Naive thymus-derived CD4-positive, alpha-beta T cell (primary cell): ENCODE measurements at regions not wholly inside any gene's neighbourhood (a gene's known extent, or its start where the extent isn't known, plus 50 kb on each side); places are given as distances from the start of the nearest gene placed in this dataset.

Experiments
- ATAC-seq: fragments of 150-1000 bp; cut with Tn5 transposase; 2 replicates; pipeline ENCODE4 v1.10.0; 2021; ENCODE audit warnings: mild to moderate bottlenecking, moderate library complexity
- CTCF ChIA-PET: fragments of 350-600 bp; sonication (Branson Sonifier 250); formaldehyde crosslinking; loops from one replicate; lab custom pipeline; 2021; ENCODE audit warnings: antibody characterized with exemption; lab: Charles Lee
- POLR2A ChIA-PET: fragments of 350-600 bp; sonication (Branson Sonifier 250); formaldehyde crosslinking; loops from one replicate; lab custom pipeline; 2021; ENCODE audit warnings: antibody characterized with exemption, inconsistent platforms; lab: Charles Lee
- DNase-seq, 9 donors: peaks; one replicate each; pipeline versions ENCODE4 v3.0.0 to v3.0.0-alpha.2; 2020 to 2022; ENCODE audit warnings: mixed read lengths in 1 of 9
- H3K27ac ChIP-seq: one replicate; pipeline ENCODE4 v1.7.0; 2013; ENCODE audit warnings: mild to moderate bottlenecking, low read depth, low read length, moderate library complexity
- H3K27me3 ChIP-seq, 2 donors: one replicate each; pipeline ENCODE4 v1.7.0; 2013; ENCODE audit warnings: low read length in 2 of 2, mild to moderate bottlenecking in 2 of 2, moderate library complexity in 2 of 2; ENCODE audit not compliant: control insufficient read depth in 2 of 2, insufficient read depth in 2 of 2
- H3K36me3 ChIP-seq, 3 experiments: 1 replicate in 2 of 3; 2 replicates in 1 of 3; pipeline ENCODE4 v1.7.0; 2013; ENCODE audit warnings: low read length in 3 of 3, mild to moderate bottlenecking in 3 of 3, moderate library complexity in 1 of 3; ENCODE audit not compliant: insufficient read depth in 3 of 3, control insufficient read depth in 2 of 3
- H3K4me1 ChIP-seq, 2 donors: one replicate each; pipeline ENCODE4 v1.7.0; 2013; ENCODE audit warnings: low read length in 2 of 2, mild to moderate bottlenecking in 2 of 2, moderate library complexity in 1 of 2; ENCODE audit not compliant: control insufficient read depth in 2 of 2, insufficient read depth in 2 of 2
- H3K4me3 ChIP-seq: 2 replicates; pipeline ENCODE4 v1.7.0; 2013; ENCODE audit warnings: mild to moderate bottlenecking, low read length
- H3K9me3 ChIP-seq, 3 experiments: 1 replicate in 2 of 3; 2 replicates in 1 of 3; pipeline ENCODE4 v1.7.0; 2013; ENCODE audit warnings: low read length in 3 of 3; ENCODE audit not compliant: control insufficient read depth in 2 of 3
- H3K27ac Mint-ChIP-seq, 9 donors: one replicate each; pipeline ENCODE4 v1.8.0; 2020 to 2022; ENCODE audit warnings: mixed read lengths in 9 of 9, mild to moderate bottlenecking in 8 of 9, moderate library complexity in 5 of 9, inconsistent platforms in 2 of 9
- H3K27me3 Mint-ChIP-seq, 5 donors: one replicate each; pipeline ENCODE4 v1.8.0; 2021 to 2022; ENCODE audit warnings: mixed read lengths in 5 of 5, mild to moderate bottlenecking in 1 of 5
- H3K36me3 Mint-ChIP-seq, 5 donors: one replicate each; pipeline ENCODE4 v1.8.0; 2020 to 2022; ENCODE audit warnings: mixed read lengths in 5 of 5, mild to moderate bottlenecking in 3 of 5, inconsistent platforms in 1 of 5
- H3K4me1 Mint-ChIP-seq, 7 donors: one replicate each; pipeline ENCODE4 v1.8.0; 2020 to 2022; ENCODE audit warnings: mixed read lengths in 7 of 7, mild to moderate bottlenecking in 3 of 7, inconsistent platforms in 1 of 7
- H3K4me3 Mint-ChIP-seq, 10 donors: one replicate each; pipeline ENCODE4 v1.8.0; 2020 to 2022; ENCODE audit warnings: mild to moderate bottlenecking in 10 of 10, mixed read lengths in 10 of 10, moderate library complexity in 6 of 10, inconsistent platforms in 2 of 10
- H3K9me3 Mint-ChIP-seq, 11 donors: one replicate each; pipeline ENCODE4 v1.8.0; 2020 to 2022; ENCODE audit warnings: mixed read lengths in 11 of 11, mild to moderate bottlenecking in 4 of 11, inconsistent platforms in 1 of 11, moderate library complexity in 1 of 11
- intact Hi-C, 2 donors: fragments of 100-400 bp; cut with micrococcal nuclease; formaldehyde crosslinking; loops; one replicate each; pipeline ENCODE4 v1.15.1; 2023

- Mint-ChIP-seq H3K4me3 (no peak overlapping the region), H3K9me3 (no peaks in the 10 kb centered on the region), H3K36me3 (no peaks in the 10 kb centered on the region), H3K4me1 (peaks cover 0 to 7% (median 0%) of the 10 kb centered on the region in 7 donors), H3K27ac (no peak overlapping the region), H3K27me3 (peaks cover 28 to 49% (median 43%) of the 10 kb centered on the region in 5 donors)
- Histone ChIP-seq H3K9me3 (no peaks in the 10 kb centered on the region), H3K27ac (no peak overlapping the region), H3K27me3 (no peaks in the 10 kb centered on the region), H3K4me3 (no peak overlapping the region), H3K36me3 (no peaks in the 10 kb centered on the region), H3K4me1 (no peaks in the 10 kb centered on the region)
- intact Hi-C loops, result no loop called here
- ChIA-PET CTCF (no interaction called here), POLR2A (no interaction called here)
- ATAC-seq (no peak), DNase-seq (no peak)
Observed at GRCh38 chr16:56140645-56141044, 50.6 kb upstream of the GNAO1 start.

- Mint-ChIP-seq H3K4me1 (peaks cover 0 to 7% (median 0%) of the 10 kb centered on the region in 7 donors), H3K4me3 (no peak overlapping the region), H3K9me3 (no peaks in the 10 kb centered on the region), H3K36me3 (no peaks in the 10 kb centered on the region), H3K27me3 (peaks cover 16 to 40% (median 26%) of the 10 kb centered on the region in 5 donors), H3K27ac (no peak overlapping the region)
- H3K27me3 ChIP-seq, result no peaks in the 10 kb centered on the region
- ChIA-PET POLR2A (no interaction called here), CTCF (no interaction called here)
- no peak overlapping the region for H3K27ac ChIP-seq
- DNase-seq (no peak), ATAC-seq (no peak)
- no peaks in the 10 kb centered on the region for H3K4me1 ChIP-seq
- no peaks in the 10 kb centered on the region for H3K9me3 ChIP-seq
- intact Hi-C loops, result no loop called here
- H3K36me3 ChIP-seq, result no peaks in the 10 kb centered on the region
- no peak overlapping the region for H3K4me3 ChIP-seq
Observed at GRCh38 chr16:56137269-56137668, 54.0 kb upstream of the GNAO1 start.

GRCh38 chr16:56136256-56136655 is 55.0 kb upstream of the GNAO1 start:
- DNase-seq (no peak), ATAC-seq (no peak)
- Mint-ChIP-seq H3K36me3 (no peaks in the 10 kb centered on the region), H3K4me1 (peaks cover 0 to 7% (median 0%) of the 10 kb centered on the region in 7 donors), H3K4me3 (no peak overlapping the region), H3K27me3 (peaks cover 16 to 36% (median 31%) of the 10 kb centered on the region in 5 donors), H3K9me3 (no peaks in the 10 kb centered on the region), H3K27ac (no peak overlapping the region)
- no peak overlapping the region for H3K27ac ChIP-seq
- CTCF ChIA-PET, result interaction anchor here (0.7 kb wide), 1 partner anchor 58 kb away, joined by 3 read pairs; no protein-coding TSS in a partner anchor
- intact Hi-C loops, result no loop called here
- H3K27me3 ChIP-seq, result no peaks in the 10 kb centered on the region
- POLR2A ChIA-PET, result no interaction called here
- H3K9me3 ChIP-seq, result no peaks in the 10 kb centered on the region
- no peaks in the 10 kb centered on the region for H3K36me3 ChIP-seq
- H3K4me1 ChIP-seq, result no peaks in the 10 kb centered on the region
- H3K4me3 ChIP-seq, result no peak overlapping the region

GRCh38 chr16:56134790-56135189 is 56.5 kb upstream of the GNAO1 start:
- ChIA-PET CTCF (no interaction called here), POLR2A (no interaction called here)
- Mint-ChIP-seq H3K9me3 (no peaks in the 10 kb centered on the region), H3K4me3 (no peak overlapping the region), H3K4me1 (peaks cover 0 to 7% (median 0%) of the 10 kb centered on the region in 7 donors), H3K27ac (no peak overlapping the region), H3K27me3 (peaks cover 31 to 48% (median 43%) of the 10 kb centered on the region in 5 donors), H3K36me3 (no peaks in the 10 kb centered on the region)
- intact Hi-C loops, result no loop called here
- no peak for DNase-seq
- no peak for ATAC-seq
- Histone ChIP-seq H3K9me3 (no peaks in the 10 kb centered on the region), H3K27me3 (no peaks in the 10 kb centered on the region), H3K36me3 (no peaks in the 10 kb centered on the region), H3K4me3 (no peak overlapping the region), H3K4me1 (no peaks in the 10 kb centered on the region), H3K27ac (no peak overlapping the region)

GRCh38 chr16:56125922-56126321 is 65.4 kb upstream of the GNAO1 start:
- Mint-ChIP-seq H3K36me3 (no peaks in the 10 kb centered on the region), H3K27ac (no peak overlapping the region), H3K27me3 (peaks cover 52 to 58% (median 55%) of the 10 kb centered on the region in 5 donors), H3K4me3 (no peak overlapping the region), H3K9me3 (peaks cover 0 to 3% (median 0%) of the 10 kb centered on the region in 11 donors), H3K4me1 (no peaks in the 10 kb centered on the region)
- ChIA-PET CTCF (no interaction called here), POLR2A (no interaction called here)
- H3K4me1 ChIP-seq, result no peaks in the 10 kb centered on the region
- H3K36me3 ChIP-seq, result no peaks in the 10 kb centered on the region
- intact Hi-C loops, result no loop called here
- no peak overlapping the region for H3K4me3 ChIP-seq
- H3K9me3 ChIP-seq, result no peaks in the 10 kb centered on the region
- H3K27me3 ChIP-seq, result peaks cover 0 to 5% of the 10 kb centered on the region in 2 donors
- no peak overlapping the region for H3K27ac ChIP-seq
- DNase-seq, result no peak
- no peak for ATAC-seq

- Histone ChIP-seq H3K27ac (no peak overlapping the region), H3K36me3 (no peaks in the 10 kb centered on the region), H3K27me3 (peaks cover 0 to under 1% of the 10 kb centered on the region in 2 donors), H3K4me1 (no peaks in the 10 kb centered on the region), H3K4me3 (no peak overlapping the region), H3K9me3 (no peaks in the 10 kb centered on the region)
- DNase-seq (no peak), ATAC-seq (no peak)
- Mint-ChIP-seq H3K27ac (no peak overlapping the region), H3K27me3 (peaks cover 21 to 40% (median 26%) of the 10 kb centered on the region in 5 donors), H3K9me3 (peaks cover 0 to 2% (median 0%) of the 10 kb centered on the region in 11 donors), H3K4me1 (peaks cover 0 to 5% (median 0%) of the 10 kb centered on the region in 7 donors), H3K36me3 (no peaks in the 10 kb centered on the region), H3K4me3 (no peak overlapping the region)
- ChIA-PET CTCF (no interaction called here), POLR2A (no interaction called here)
- intact Hi-C loops, result no loop called here
Observed at GRCh38 chr16:56122251-56122650, 69.0 kb upstream of the GNAO1 start.

- no peak overlapping the region for H3K27ac Mint-ChIP-seq
- peaks cover 13 to 44% (median 20%) of the 10 kb centered on the region in 5 donors for H3K27me3 Mint-ChIP-seq
- ATAC-seq (no peak), DNase-seq (no peak)
- peaks cover 0 to 5% (median 0%) of the 10 kb centered on the region in 7 donors for H3K4me1 Mint-ChIP-seq
- H3K4me3 Mint-ChIP-seq, result no peak overlapping the region
- CTCF ChIA-PET, result no interaction called here
- peaks cover 0 to 2% (median 0%) of the 10 kb centered on the region in 11 donors for H3K9me3 Mint-ChIP-seq
- no peaks in the 10 kb centered on the region for H3K36me3 Mint-ChIP-seq
- intact Hi-C loops, result no loop called here
- no peak overlapping the region for H3K4me3 ChIP-seq
- no peaks in the 10 kb centered on the region for H3K4me1 ChIP-seq
- no peaks in the 10 kb centered on the region for H3K36me3 ChIP-seq
- no peak overlapping the region for H3K27ac ChIP-seq
- no peaks in the 10 kb centered on the region for H3K27me3 ChIP-seq
- no peaks in the 10 kb centered on the region for H3K9me3 ChIP-seq
- POLR2A ChIA-PET, result no interaction called here
Observed at GRCh38 chr16:56121156-56121500, 70.2 kb upstream of the GNAO1 start.
